IMR-90 (cell line): ENCODE measurements at regions not wholly inside any gene's neighbourhood (a gene's known extent, or its start where the extent isn't known, plus 50 kb on each side); places are given as distances from the start of the nearest gene placed in this dataset.
A peak's percentile ranks its signal among the peaks of the same experiment; 100 is the strongest.

Experiments
- CEBPB ChIP-seq: IDR thresholded peaks from 2 replicates; pipeline ENCODE4 v1.6.1; 2012; ENCODE audit warnings: low read depth, low read length, improper control_type of control experiment
- CTCF ChIP-seq: conservative IDR thresholded peaks from 2 replicates; pipeline ENCODE4 v1.5.1; 2012; ENCODE audit warnings: mild to moderate bottlenecking, low read depth, low read length, improper control_type of control experiment
- ELK1 ChIP-seq: fragments of 150-350 bp; IDR thresholded peaks from 2 replicates; pipeline ENCODE4 v1.6.1; 2016; ENCODE audit warnings: low read depth, mild to moderate bottlenecking, low read length, moderate library complexity, borderline replicate concordance
- FOS ChIP-seq: fragments of 150-350 bp; IDR thresholded peaks from 2 replicates; pipeline ENCODE4 v1.6.1; 2016; ENCODE audit warnings: low read depth, low read length
- MAFK ChIP-seq: IDR thresholded peaks from 2 replicates; pipeline ENCODE4 v1.6.1; 2012; ENCODE audit warnings: low read depth, low read length, improper control_type of control experiment
- MAZ ChIP-seq: IDR thresholded peaks from 2 replicates; pipeline ENCODE4 v1.6.1; 2012; ENCODE audit warnings: low read depth, mild to moderate bottlenecking, low read length, improper control_type of control experiment, moderate library complexity, borderline replicate concordance
- MXI1 ChIP-seq: IDR thresholded peaks from 2 replicates; pipeline ENCODE4 v1.6.1; 2012; ENCODE audit warnings: low read depth, mild to moderate bottlenecking, low read length, moderate library complexity, borderline replicate concordance
- NFE2L2 ChIP-seq: fragments of 150-350 bp; IDR thresholded peaks from 2 replicates; pipeline ENCODE4 v1.6.1; 2016; ENCODE audit warnings: low read depth, mild to moderate bottlenecking, low read length
- POLR2A ChIP-seq: IDR thresholded peaks from 2 replicates; pipeline ENCODE4 v1.6.1; 2012; ENCODE audit warnings: mild to moderate bottlenecking, low read depth, low read length
- RAD21 ChIP-seq: IDR thresholded peaks from 2 replicates; pipeline ENCODE4 v1.6.1; 2012; ENCODE audit warnings: low read length, improper control_type of control experiment
- RCOR1 ChIP-seq: IDR thresholded peaks from 2 replicates; pipeline ENCODE4 v1.6.1; 2012; ENCODE audit warnings: mild to moderate bottlenecking, low read length, improper control_type of control experiment; ENCODE audit not compliant: insufficient replicate concordance
- RFX5 ChIP-seq: IDR thresholded peaks from 2 replicates; pipeline ENCODE4 v1.8.0; 2012; ENCODE audit warnings: low read depth, mild to moderate bottlenecking, low read length, moderate library complexity
- SMC3 ChIP-seq: fragments of 150-350 bp; IDR thresholded peaks from 2 replicates; pipeline ENCODE4 v1.6.1; 2016; ENCODE audit warnings: low read depth, mild to moderate bottlenecking, antibody characterized with exemption, low read length, moderate library complexity
- USF2 ChIP-seq: fragments of 150-350 bp; IDR thresholded peaks from 2 replicates; pipeline ENCODE4 v1.6.1; 2017; ENCODE audit warnings: mild to moderate bottlenecking, antibody characterized with exemption, low read length, low read depth

GRCh38 chr12:85424581-85425348 is 144.7 kb downstream of the ALX1 start:
- TF ChIP-seq CTCF (peak; percentile 41), RAD21 (peak; percentile 28; the same call in 1 of the 2 replicates), POLR2A (no peak), RCOR1 (no peak), RFX5 (no peak), MAFK (no peak), ELK1 (no peak), USF2 (no peak), NFE2L2 (no peak), SMC3 (no peak; the same call in 1 of the 2 replicates), CEBPB (no peak), MXI1 (no peak), FOS (no peak), MAZ (no peak)
